Panc1 (cell line): ENCODE measurements at regions not wholly inside any gene's neighbourhood (a gene's known extent, or its start where the extent isn't known, plus 50 kb on each side); places are given as distances from the start of the nearest gene placed in this dataset.

Experiments used
- POLR2AphosphoS5 ChIP-seq: IDR thresholded peaks from 2 replicates; pipeline ENCODE4 v1.6.1; 2012; ENCODE audit warnings: mild to moderate bottlenecking, low read depth, low read length, moderate library complexity
- REST ChIP-seq, 2 experiments: IDR thresholded peaks; 2 replicates each; pipeline ENCODE4 v1.6.1; 2011 to 2012; ENCODE audit warnings: low read depth in 2 of 2, control low read depth in 1 of 2, low read length in 1 of 2, mild to moderate bottlenecking in 1 of 2, moderate library complexity in 1 of 2; ENCODE audit not compliant: insufficient read depth in 1 of 2
- SIN3A ChIP-seq: IDR thresholded peaks from 2 replicates; pipeline ENCODE4 v1.6.1; 2012; ENCODE audit warnings: low read depth, mild to moderate bottlenecking, low read length, moderate library complexity, borderline replicate concordance; ENCODE audit not compliant: insufficient read depth
- TCF7L2 ChIP-seq: IDR thresholded peaks from 2 replicates; pipeline ENCODE4 v1.6.1; 2011; ENCODE audit warnings: mild to moderate bottlenecking, low read depth, low read length, inconsistent platforms
- TF ChIP-seq, protein P1 (sequence below): fragments of 450-650 bp; IDR thresholded peaks from 2 replicates; pipeline ENCODE4 v1.5.1; 2017; ENCODE audit warnings: mild to moderate bottlenecking

GRCh38 chr13:71290963-71291841 is 575.8 kb downstream of the DACH1 start:
- TF ChIP-seq, protein P1, sequence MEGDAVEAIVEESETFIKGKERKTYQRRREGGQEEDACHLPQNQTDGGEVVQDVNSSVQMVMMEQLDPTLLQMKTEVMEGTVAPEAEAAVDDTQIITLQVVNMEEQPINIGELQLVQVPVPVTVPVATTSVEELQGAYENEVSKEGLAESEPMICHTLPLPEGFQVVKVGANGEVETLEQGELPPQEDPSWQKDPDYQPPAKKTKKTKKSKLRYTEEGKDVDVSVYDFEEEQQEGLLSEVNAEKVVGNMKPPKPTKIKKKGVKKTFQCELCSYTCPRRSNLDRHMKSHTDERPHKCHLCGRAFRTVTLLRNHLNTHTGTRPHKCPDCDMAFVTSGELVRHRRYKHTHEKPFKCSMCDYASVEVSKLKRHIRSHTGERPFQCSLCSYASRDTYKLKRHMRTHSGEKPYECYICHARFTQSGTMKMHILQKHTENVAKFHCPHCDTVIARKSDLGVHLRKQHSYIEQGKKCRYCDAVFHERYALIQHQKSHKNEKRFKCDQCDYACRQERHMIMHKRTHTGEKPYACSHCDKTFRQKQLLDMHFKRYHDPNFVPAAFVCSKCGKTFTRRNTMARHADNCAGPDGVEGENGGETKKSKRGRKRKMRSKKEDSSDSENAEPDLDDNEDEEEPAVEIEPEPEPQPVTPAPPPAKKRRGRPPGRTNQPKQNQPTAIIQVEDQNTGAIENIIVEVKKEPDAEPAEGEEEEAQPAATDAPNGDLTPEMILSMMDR = no peak
- TF ChIP-seq POLR2AphosphoS5 = no peak
- TF ChIP-seq SIN3A = no peak
- TF ChIP-seq REST (IDR thresholded peaks at IDR 0.05; ENCODE audit: insufficient read depth in 1 of 2, low read depth in 2 of 2, low read length in 1 of 2) = no peak
- TF ChIP-seq TCF7L2 = no peak
